OCI-LY1 (cell line): ENCODE measurements at regions not wholly inside any gene's neighbourhood (a gene's known extent, or its start where the extent isn't known, plus 50 kb on each side); places are given as distances from the start of the nearest gene placed in this dataset.

Source experiments
- CTCF ChIP-seq: fragments of 200-600 bp; sonication (generic), shearing (Covaris generic); IDR thresholded peaks from 2 replicates; pipeline ENCODE4 v1.5.1; 2017; ENCODE audit warnings: mild to moderate bottlenecking, antibody characterized with exemption, low read length, moderate library complexity, mixed read lengths
- EZH2 ChIP-seq: fragments of 200-600 bp; sonication (generic), shearing (Covaris generic); IDR thresholded peaks from 2 replicates; pipeline ENCODE4 v1.8.0; 2017; ENCODE audit warnings: borderline replicate concordance, mixed run types, mild to moderate bottlenecking, antibody characterized with exemption, low read length, moderate library complexity, mixed read lengths

- TF ChIP-seq CTCF, result no peak
- TF ChIP-seq EZH2, result no peak
These were observed 422.9 kb downstream of the RAD51AP2 start for GRCh38 chr2:17095340-17095739.
